HUES64 (cell line): ENCODE measurements at regions not wholly inside any gene's neighbourhood (a gene's known extent, or its start where the extent isn't known, plus 50 kb on each side); places are given as distances from the start of the nearest gene placed in this dataset.

ENCODE experiments used
- H3K27ac ChIP-seq: 2 replicates; pipeline ENCODE4 v1.7.0; 2013; ENCODE audit warnings: low read depth, low read length, inconsistent platforms
- H3K27me3 ChIP-seq: 2 replicates; pipeline ENCODE4 v1.6.1; 2013; ENCODE audit warnings: mild to moderate bottlenecking, low read length; ENCODE audit not compliant: insufficient read depth
- H3K36me3 ChIP-seq: 2 replicates; pipeline ENCODE4 v1.6.1; 2013; ENCODE audit warnings: mild to moderate bottlenecking, low read length; ENCODE audit not compliant: insufficient read depth
- H3K4me1 ChIP-seq: 2 replicates; pipeline ENCODE4 v1.6.1; 2013; ENCODE audit warnings: mild to moderate bottlenecking, low read length, moderate library complexity; ENCODE audit not compliant: insufficient read depth
- H3K4me3 ChIP-seq: 2 replicates; pipeline ENCODE4 v1.5.1; 2013; ENCODE audit warnings: mild to moderate bottlenecking, low read length, moderate library complexity
- H3K9ac ChIP-seq: 2 replicates; pipeline ENCODE4 v1.6.1; 2013; ENCODE audit warnings: mild to moderate bottlenecking, low read depth, low read length
- H3K9me3 ChIP-seq: 2 replicates; pipeline ENCODE4 v1.6.1; 2013; ENCODE audit warnings: low read depth, low read length; ENCODE audit not compliant: insufficient read depth
- WGBS: fragments of 150-250, 120-280 bp; methylation state at CpG from one replicate; pipeline ENCODE4 v1.1.7; 2013; ENCODE audit warnings: missing lambda C conversion rate; 5-methylcytosine and 5-hydroxymethylcytosine counted together

DNA sequence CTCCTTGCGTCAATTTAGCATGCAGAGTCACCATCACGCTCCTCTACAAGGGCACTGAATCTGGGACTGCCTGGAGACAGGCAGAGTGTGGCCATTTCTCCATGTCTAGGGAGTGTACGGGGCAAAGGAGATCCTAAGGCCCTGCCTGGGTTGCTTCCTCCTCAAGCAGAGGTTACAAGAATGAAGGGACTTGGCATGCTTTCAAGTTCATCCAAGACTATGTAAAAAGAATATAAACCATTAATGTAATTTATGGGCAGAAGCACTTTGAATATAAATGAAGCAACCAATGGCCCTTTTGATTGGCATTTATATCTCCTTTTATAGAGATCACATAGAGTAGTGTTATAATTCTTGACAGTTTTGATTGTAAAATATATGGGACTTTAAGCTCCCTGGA is 137.5 kb downstream of the BTBD3 start:
- Histone ChIP-seq H3K9ac (no peak overlapping the region), H3K4me1 (peaks cover 13% of the 10 kb centered on the region; the same call in 1 of the 2 replicates), H3K4me3 (no peak overlapping the region), H3K27me3 (no peaks in the 10 kb centered on the region), H3K27ac (no peak overlapping the region), H3K9me3 (no peaks in the 10 kb centered on the region), H3K36me3 (no peaks in the 10 kb centered on the region)
- 92% methylated on average over 3 of the region's 3 CpGs for WGBS

DNA sequence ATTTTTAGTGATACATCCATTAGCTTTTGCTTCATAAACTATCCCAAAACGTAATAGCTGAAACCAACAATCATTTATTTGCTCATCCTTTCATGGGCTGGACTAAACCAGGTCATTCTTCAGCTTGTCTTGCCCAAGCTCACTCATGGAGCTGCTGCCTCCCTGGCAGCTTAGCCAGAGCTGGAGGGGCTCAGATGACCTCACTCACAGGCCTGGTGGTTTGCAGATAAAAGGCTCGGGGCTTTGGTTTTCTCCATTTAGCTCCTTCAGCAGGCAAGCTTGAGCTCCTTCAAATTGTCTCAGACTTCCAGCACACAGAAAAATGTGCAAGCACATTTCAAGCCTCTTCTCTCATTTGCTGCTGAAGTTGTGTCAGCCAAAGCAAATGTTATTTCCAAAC is 139.1 kb downstream of the BTBD3 start:
- peaks cover 13% of the 10 kb centered on the region; the same call in 1 of the 2 replicates for H3K4me1 ChIP-seq
- 65% methylated on average over 2 of the region's 2 CpGs for WGBS

DNA sequence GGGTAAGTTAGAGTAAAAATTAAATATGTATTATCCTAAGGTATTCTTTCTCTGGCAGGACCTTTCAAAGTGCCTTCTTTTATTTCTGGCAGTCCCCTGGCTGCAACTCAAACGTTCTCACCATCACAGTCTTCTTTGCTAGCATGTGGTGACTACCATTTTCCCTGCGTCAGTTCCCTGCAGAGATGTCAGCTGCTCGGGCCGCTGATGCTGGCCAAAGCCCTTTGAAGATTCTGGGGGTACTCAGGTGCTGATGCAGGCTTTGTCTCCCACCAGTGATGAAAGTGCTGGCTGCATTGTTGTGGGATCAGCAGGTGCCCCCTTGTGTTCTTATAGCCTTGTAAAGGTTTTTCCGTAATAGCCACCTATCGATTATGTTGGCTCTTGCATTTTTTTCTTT is 140.1 kb downstream of the BTBD3 start:
- peaks cover 13% of the 10 kb centered on the region; the same call in 1 of the 2 replicates for H3K4me1 ChIP-seq
- WGBS = 53% methylated on average over 6 of the region's 6 CpGs

More for the DNA sequence above, 139.1 kb downstream of the BTBD3 start:
- H3K27me3 ChIP-seq = no peaks in the 10 kb centered on the region
- H3K9ac ChIP-seq = no peak overlapping the region
- H3K27ac ChIP-seq = no peak overlapping the region
- no peaks in the 10 kb centered on the region for H3K36me3 ChIP-seq
- no peaks in the 10 kb centered on the region for H3K9me3 ChIP-seq
- no peak overlapping the region for H3K4me3 ChIP-seq

DNA sequence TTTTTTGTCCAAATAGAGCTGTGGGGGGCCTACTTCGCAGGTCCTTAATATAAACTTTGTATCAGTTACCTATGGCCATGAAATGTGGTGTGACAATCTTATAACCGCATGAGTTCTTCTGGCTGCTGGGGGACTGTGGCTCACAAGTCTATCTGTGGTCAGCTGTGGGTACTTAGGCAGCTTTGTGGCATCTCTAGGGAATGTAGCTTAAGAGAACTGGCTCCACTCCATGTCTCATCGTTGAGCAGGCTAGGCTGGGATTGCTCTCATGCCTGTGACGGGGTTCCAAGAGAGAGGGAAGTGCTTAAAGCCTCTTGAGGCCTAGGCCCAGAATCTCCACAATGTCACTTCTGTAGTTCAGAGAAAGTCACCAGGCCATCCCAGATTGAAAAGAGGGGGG is 140.5 kb downstream of the BTBD3 start:
- Histone ChIP-seq H3K9ac (no peak overlapping the region), H3K27me3 (no peaks in the 10 kb centered on the region), H3K9me3 (no peaks in the 10 kb centered on the region), H3K36me3 (no peaks in the 10 kb centered on the region), H3K4me1 (peaks cover 13% of the 10 kb centered on the region; the same call in 1 of the 2 replicates), H3K27ac (no peak overlapping the region), H3K4me3 (no peak overlapping the region)
- WGBS = 91% methylated on average over 4 of the region's 4 CpGs

More for the DNA sequence above, 140.1 kb downstream of the BTBD3 start:
- Histone ChIP-seq H3K9ac (no peak overlapping the region), H3K27ac (no peak overlapping the region), H3K27me3 (no peaks in the 10 kb centered on the region), H3K9me3 (no peaks in the 10 kb centered on the region), H3K36me3 (no peaks in the 10 kb centered on the region), H3K4me3 (no peak overlapping the region)

DNA sequence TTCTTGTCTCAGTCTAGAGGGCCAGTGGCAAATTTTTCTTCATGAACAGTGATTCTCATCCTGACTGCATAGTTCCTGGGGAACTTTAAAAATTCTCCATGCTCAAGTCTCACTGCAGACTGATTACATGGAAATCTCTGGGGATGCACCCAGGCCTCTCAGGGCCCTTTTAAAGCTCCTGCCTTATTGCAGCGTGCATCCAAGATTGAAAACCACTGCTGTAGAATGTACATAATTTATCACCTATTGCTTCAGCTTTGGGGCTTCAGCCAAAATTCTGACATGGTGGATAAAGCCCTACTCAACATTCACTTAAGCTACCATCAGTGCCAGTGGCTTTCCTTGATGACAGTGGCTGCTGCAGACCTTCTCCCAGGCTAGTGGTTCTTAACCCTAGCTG is 143.8 kb downstream of the BTBD3 start:
- Histone ChIP-seq H3K9me3 (peaks cover 6% of the 10 kb centered on the region; the same call in 1 of the 2 replicates), H3K36me3 (no peaks in the 10 kb centered on the region), H3K4me1 (peaks cover 13% of the 10 kb centered on the region; the same call in 1 of the 2 replicates), H3K27me3 (no peaks in the 10 kb centered on the region), H3K4me3 (no peak overlapping the region), H3K9ac (no peak overlapping the region), H3K27ac (no peak overlapping the region)
- WGBS = 93% methylated on average over 1 of the region's 1 CpG

DNA sequence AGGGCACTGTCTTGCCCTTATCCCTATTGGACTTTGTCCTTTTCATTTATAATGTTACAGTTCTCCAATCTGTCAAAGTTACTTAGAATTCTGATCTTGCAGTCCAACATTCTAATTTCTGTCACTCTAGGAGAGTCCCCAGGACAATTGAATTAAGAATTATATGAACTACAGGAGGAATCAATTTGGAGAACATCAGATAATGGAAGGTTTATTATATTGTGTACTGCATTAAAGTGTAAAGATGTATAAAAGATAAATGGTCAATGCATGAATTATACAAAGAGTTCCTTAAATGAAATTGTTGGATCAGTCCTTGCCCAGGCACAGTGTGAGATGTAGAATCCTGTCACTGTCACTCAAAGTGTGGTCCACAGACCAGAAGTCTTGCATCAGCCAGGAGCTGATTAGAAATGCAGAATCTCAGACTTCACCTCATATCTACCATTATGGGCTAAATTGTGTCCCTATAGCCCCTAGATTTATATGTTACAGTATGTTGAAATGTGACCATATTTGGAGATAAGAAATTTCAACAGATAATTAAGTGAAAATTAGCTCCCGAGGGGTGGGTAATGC is 145.5 kb downstream of the BTBD3 start:
- Histone ChIP-seq H3K36me3 (no peaks in the 10 kb centered on the region), H3K27ac (no peak overlapping the region), H3K9ac (no peak overlapping the region), H3K4me1 (peaks cover 8% of the 10 kb centered on the region; the same call in 1 of the 2 replicates), H3K9me3 (peaks cover 6% of the 10 kb centered on the region; the same call in 1 of the 2 replicates), H3K4me3 (no peak overlapping the region), H3K27me3 (no peaks in the 10 kb centered on the region)
- WGBS = 94% methylated on average over 1 of the region's 1 CpG

DNA sequence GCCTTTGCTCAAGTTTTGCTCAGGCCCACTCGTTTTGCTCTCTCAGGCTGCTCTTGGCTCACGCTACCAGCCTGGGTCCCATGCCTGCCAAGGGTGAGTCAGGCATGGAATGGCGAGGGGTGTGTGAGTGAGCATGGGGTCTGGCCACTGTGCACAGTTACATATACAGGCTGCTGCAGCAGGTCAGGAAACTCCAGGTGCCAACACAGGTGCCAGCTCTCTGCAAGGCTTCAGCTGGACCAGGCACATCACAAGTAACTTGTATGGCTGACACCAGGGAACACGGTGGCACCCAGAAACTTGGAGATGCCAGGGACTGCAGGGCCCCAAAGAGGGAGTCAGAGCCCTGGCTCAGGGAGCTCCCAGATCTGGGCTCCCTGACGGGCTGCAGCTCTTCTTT is 146.8 kb downstream of the BTBD3 start:
- Histone ChIP-seq H3K4me3 (no peak overlapping the region), H3K36me3 (no peaks in the 10 kb centered on the region), H3K27ac (no peak overlapping the region), H3K9me3 (peaks cover 6% of the 10 kb centered on the region; the same call in 1 of the 2 replicates), H3K4me1 (peaks cover 15% of the 10 kb centered on the region; the same call in 1 of the 2 replicates), H3K27me3 (no peaks in the 10 kb centered on the region), H3K9ac (no peak overlapping the region)
- WGBS = 94% methylated on average over 5 of the region's 5 CpGs

DNA sequence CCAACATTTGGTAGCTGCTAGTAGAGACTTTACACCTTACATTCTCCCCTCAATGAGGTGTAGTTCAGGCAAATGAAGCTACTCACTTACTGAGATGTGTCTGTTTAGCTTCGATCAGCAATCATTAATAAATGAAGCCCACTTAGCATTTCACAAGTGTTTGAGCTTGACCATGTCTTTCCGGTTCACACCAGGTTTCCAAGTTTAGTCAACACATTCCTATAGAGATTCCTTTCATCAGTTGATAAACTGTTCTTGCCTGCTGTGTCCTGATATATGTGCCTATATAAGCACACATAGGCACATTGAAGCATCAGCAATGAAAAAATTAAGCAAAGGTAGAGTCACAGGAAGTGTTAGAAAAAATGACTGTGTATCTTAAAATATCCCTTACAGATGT is 150.0 kb downstream of the BTBD3 start:
- 83% methylated on average over 2 of the region's 2 CpGs for WGBS
- Histone ChIP-seq H3K9ac (no peak overlapping the region), H3K4me3 (no peak overlapping the region), H3K9me3 (peaks cover 6% of the 10 kb centered on the region; the same call in 1 of the 2 replicates), H3K27me3 (no peaks in the 10 kb centered on the region), H3K27ac (peak overlapping the region; percentile 24; the same call in 1 of the 2 replicates), H3K36me3 (no peaks in the 10 kb centered on the region), H3K4me1 (peaks cover 15% of the 10 kb centered on the region; the same call in 1 of the 2 replicates)

DNA sequence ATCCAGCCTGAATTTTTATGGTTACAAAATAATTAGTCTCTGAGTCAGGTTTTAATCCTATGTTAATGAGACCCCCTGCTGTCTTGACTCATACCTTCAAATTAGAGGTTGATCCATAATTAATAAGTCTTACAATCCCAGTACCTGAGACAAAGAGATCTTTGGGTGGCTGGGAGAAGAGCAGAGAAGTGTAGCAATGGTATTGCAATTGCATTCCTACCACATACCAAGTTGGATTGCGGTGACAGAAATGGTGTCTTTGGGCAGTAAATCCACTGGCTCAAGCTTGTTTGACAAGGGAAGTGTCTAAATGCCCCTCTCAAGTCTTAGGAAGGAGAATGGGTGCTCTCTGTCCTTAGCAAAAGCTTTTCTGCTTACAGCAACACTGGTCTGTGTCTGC is 150.4 kb downstream of the BTBD3 start:
- Histone ChIP-seq H3K9me3 (peaks cover 6% of the 10 kb centered on the region; the same call in 1 of the 2 replicates), H3K9ac (peak overlapping the region; percentile 20; the same call in 1 of the 2 replicates), H3K27me3 (no peaks in the 10 kb centered on the region), H3K27ac (no peak overlapping the region), H3K4me3 (no peak overlapping the region), H3K4me1 (peaks cover 15% of the 10 kb centered on the region; the same call in 1 of the 2 replicates), H3K36me3 (no peaks in the 10 kb centered on the region)
- 25% methylated on average over 1 of the region's 1 CpG for WGBS

DNA sequence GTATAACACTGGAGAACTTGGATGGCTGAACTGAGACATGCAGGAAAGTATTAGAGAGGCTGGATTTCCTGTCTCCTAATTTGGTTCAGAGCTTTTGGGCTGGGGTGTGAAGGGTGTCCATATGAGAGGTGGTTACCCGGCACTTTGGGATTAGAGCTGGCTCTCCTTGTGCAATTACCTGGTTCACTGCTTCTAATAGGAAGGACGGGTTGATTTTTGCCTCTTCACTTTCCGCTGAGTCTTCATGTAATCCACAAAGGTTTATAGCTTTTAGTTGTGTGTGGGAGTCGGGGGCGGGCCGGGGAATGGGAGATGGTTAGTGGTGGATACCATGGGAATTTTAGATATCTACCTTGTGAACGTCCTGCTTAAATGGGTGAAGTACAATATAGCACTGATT is 151.5 kb downstream of the BTBD3 start:
- Histone ChIP-seq H3K4me3 (no peak overlapping the region), H3K9me3 (peaks cover 6% of the 10 kb centered on the region; the same call in 1 of the 2 replicates), H3K9ac (no peak overlapping the region), H3K4me1 (peaks cover 15% of the 10 kb centered on the region; the same call in 1 of the 2 replicates), H3K36me3 (no peaks in the 10 kb centered on the region), H3K27ac (no peak overlapping the region), H3K27me3 (no peaks in the 10 kb centered on the region)
- 93% methylated on average over 7 of the region's 7 CpGs for WGBS

DNA sequence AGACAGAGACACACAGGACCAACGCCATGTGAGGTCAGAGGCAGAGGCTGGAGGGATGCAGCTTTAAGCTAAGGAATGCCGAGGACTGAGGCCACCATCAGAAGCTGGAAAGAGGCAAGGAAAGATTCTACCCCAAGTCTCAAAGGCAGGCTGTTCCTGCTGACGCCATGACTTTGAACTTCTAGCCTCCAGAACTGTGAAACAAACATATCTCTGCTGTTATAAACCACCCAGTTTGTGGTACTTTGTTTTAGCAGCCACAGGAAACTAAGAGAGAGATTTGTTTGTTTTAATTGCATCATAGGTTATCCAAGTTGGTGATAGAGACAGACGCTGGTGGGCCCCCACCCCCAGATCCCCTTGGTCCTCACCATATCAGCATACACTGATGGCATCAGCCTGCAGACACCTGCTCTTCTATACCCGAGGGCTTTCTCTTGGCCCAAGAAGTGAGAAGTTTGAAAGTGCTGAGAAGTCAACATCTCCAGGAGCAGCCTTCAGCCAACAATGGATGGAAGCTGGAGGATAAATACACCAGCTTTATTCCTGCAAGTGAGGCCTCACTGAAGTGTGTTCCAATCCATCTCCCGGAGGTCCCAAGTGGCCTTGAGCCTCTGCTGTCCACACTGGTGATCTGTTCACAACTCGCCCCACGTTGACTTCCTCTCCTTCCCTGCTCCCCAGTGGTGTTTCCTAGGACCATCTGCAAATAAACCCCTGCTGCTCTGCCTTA is 154.7 kb downstream of the BTBD3 start:
- H3K4me1 ChIP-seq = peaks cover 14% of the 10 kb centered on the region; the same call in 1 of the 2 replicates
- no peak overlapping the region for H3K9ac ChIP-seq
- H3K9me3 ChIP-seq = no peaks in the 10 kb centered on the region
- H3K27me3 ChIP-seq = no peaks in the 10 kb centered on the region
- no peaks in the 10 kb centered on the region for H3K36me3 ChIP-seq
- no peak overlapping the region for H3K4me3 ChIP-seq
- 88% methylated on average over 8 of the region's 8 CpGs for WGBS
- no peak overlapping the region for H3K27ac ChIP-seq
